EL (cell line): ENCODE measurements at regions not wholly inside any gene's neighbourhood (a gene's known extent, or its start where the extent isn't known, plus 50 kb on each side); places are given as distances from the start of the nearest gene placed in this dataset.
"Not testable (repeated sequence)": the region's sequence is repeated elsewhere in the genome, so short reads cannot be mapped to it uniquely, and the experiment has no call there.

ENCODE experiments used
- DNase-seq: peaks from one replicate; pipeline ENCODE4 v3.0.0-alpha.2; 2016

- no peak for DNase-seq
These were observed 84.7 kb downstream of the RBBP6 start for GRCh38 chr16:24624102-24624501.

GRCh38 chr16:24626256-24626655 lies 86.9 kb downstream of the RBBP6 start:
- peak; percentile 49 for DNase-seq

- no peak for DNase-seq
These were observed 94.5 kb upstream of the TNRC6A start for GRCh38 chr16:24634919-24635318.

- DNase-seq: peak; percentile 97
These were observed 93.4 kb upstream of the TNRC6A start for GRCh38 chr16:24635900-24636610.

- no peak for DNase-seq
These were observed 89.7 kb upstream of the TNRC6A start for GRCh38 chr16:24639769-24640168.

GRCh38 chr16:24643489-24643888 lies 86.0 kb upstream of the TNRC6A start:
- DNase-seq: no peak

- peak; percentile 99 for DNase-seq
These were observed 83.5 kb upstream of the TNRC6A start for GRCh38 chr16:24645739-24646645.

GRCh38 chr16:24646646-24646995 lies 82.8 kb upstream of the TNRC6A start:
- no peak for DNase-seq

- DNase-seq: no peak
These were observed 77.2 kb upstream of the TNRC6A start for GRCh38 chr16:24652209-24652712.

GRCh38 chr16:24652803-24653202 lies 76.6 kb upstream of the TNRC6A start:
- DNase-seq: no peak

GRCh38 chr16:24653725-24654124 lies 75.7 kb upstream of the TNRC6A start:
- no peak for DNase-seq

- DNase-seq: not testable (repeated sequence)
These were observed 63.5 kb upstream of the TNRC6A start for GRCh38 chr16:24665942-24666341.

- no peak for DNase-seq
These were observed 62.1 kb upstream of the TNRC6A start for GRCh38 chr16:24667244-24667764.

GRCh38 chr16:24668481-24669061 lies 60.9 kb upstream of the TNRC6A start:
- peak; percentile 57 for DNase-seq

GRCh38 chr16:24670623-24671454 lies 58.6 kb upstream of the TNRC6A start:
- DNase-seq: peak; percentile 86

- DNase-seq: no peak
These were observed 57.9 kb upstream of the TNRC6A start for GRCh38 chr16:24671455-24671954.

GRCh38 chr16:24673155-24673554 lies 56.3 kb upstream of the TNRC6A start:
- DNase-seq: no peak

- no peak for DNase-seq
These were observed 54.6 kb upstream of the TNRC6A start for GRCh38 chr16:24674877-24675276.

GRCh38 chr16:24677388-24677787 lies 52.1 kb upstream of the TNRC6A start:
- DNase-seq: no peak
